Adrenal gland (tissue), 5 donors: ENCODE measurements at regions not wholly inside any gene's neighbourhood (a gene's known extent, or its start where the extent isn't known, plus 50 kb on each side); places are given as distances from the start of the nearest gene placed in this dataset.

Source experiments
- POLR2A ChIP-seq, 2 donors: fragments of 450-650 bp; IDR thresholded peaks; one replicate each; pipeline ENCODE4 v1.6.1; 2017; ENCODE audit warnings: antibody characterized with exemption in 2 of 2, mild to moderate bottlenecking in 2 of 2, moderate library complexity in 1 of 2
- TF ChIP-seq, protein P1 (sequence below), 6 experiments: fragments of 450-650 bp in 4 of 6; fragments of 200-600 bp in 2 of 6; sonication (generic) in 1 of 6; IDR thresholded peaks; 1 replicate in 5 of 6; 2 replicates in 1 of 6; pipeline versions ENCODE4 v1.5.1 to v1.8.0; 2016 to 2021; ENCODE audit warnings: antibody characterized with exemption in 6 of 6, mild to moderate bottlenecking in 2 of 6, moderate library complexity in 1 of 6
- donor health status: DM: no; HTN: no; CAD: no.

DNA sequence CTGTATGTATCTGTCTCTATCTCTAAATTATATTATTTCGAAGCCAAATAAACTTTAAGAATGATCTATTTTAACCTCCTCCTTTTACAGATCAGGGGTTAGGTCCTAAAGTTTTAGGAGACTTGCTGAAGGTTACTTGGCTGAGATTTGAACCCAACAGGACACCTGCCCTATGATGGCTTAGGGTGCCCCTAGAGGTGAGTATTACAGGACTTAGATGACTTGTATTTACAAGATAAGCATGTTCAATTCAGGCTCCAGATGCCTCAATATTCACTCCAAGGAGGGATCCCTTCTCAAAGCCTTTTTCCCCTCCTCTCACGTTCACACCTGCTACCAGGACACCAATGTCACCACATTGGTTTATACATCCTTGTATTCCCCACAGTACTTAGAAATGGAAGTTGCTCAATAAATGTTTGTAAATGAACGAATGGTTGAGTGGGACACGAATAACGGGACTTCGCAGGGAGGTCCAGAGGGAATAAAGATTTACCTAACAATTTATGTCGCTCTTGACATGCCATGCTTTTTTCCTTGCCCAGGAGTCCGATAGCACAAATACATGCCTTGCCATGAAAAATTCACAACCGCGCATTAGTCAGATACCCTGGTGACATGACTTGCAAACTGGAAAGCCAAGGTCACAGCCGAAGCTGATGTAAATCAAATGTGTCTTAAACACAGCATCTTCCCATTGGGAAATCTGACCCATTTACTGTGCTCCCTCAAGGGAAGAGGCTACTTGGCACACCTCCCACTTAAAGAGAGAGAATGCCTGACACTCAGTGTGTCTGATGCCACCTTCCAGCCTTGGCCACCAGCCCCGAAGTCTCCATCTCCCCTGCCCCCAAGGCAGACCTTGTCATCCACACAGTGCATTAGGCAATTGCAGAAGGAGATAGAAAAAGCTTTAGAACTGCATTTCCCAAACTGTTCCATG, 872.2 kb upstream of the AUTS2 start:
- TF ChIP-seq, protein P1, sequence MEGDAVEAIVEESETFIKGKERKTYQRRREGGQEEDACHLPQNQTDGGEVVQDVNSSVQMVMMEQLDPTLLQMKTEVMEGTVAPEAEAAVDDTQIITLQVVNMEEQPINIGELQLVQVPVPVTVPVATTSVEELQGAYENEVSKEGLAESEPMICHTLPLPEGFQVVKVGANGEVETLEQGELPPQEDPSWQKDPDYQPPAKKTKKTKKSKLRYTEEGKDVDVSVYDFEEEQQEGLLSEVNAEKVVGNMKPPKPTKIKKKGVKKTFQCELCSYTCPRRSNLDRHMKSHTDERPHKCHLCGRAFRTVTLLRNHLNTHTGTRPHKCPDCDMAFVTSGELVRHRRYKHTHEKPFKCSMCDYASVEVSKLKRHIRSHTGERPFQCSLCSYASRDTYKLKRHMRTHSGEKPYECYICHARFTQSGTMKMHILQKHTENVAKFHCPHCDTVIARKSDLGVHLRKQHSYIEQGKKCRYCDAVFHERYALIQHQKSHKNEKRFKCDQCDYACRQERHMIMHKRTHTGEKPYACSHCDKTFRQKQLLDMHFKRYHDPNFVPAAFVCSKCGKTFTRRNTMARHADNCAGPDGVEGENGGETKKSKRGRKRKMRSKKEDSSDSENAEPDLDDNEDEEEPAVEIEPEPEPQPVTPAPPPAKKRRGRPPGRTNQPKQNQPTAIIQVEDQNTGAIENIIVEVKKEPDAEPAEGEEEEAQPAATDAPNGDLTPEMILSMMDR (IDR thresholded peaks at IDR 0.05), result no peak
- TF ChIP-seq POLR2A (IDR thresholded peaks at IDR 0.05), result no peak
